ENCODE measurements at regions not wholly inside any gene's neighbourhood (a gene's known extent, or its start where the extent isn't known, plus 50 kb on each side); places are given as distances from the start of the nearest gene placed in this dataset.

DNA sequence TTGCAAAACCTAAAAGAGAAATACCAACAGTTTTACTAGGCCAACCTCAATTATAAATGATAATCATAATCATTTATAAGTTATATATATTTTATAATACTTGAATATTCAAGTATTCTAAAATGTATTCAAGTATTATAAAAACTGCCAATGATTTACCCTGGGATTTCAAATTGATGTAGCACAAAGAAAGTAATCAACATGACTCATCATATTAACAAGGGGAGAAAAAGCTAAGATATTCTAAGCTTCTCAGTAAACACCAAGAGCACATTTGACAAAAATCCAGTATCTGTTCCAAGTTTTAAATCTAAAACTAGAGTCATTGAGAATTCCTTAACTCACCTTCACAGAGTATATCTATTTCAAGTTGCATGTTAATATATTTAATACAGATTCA lies 56.1 kb downstream of the CAPZA3 start:
- no peaks in the 10 kb centered on the region for H3F3A ChIP-seq (ENCODE audit: low read depth)
- no peaks in the 10 kb centered on the region for H4K20me1 ChIP-seq (ENCODE audit: insufficient read depth, low read length, poor library complexity, severe bottlenecking)
- no peak overlapping the region for H2AFZ ChIP-seq (ENCODE audit: low read length)
- H3K9me2 ChIP-seq (replicated peaks; ENCODE audit: low read depth, low read length): no peaks in the 10 kb centered on the region; the same call in 1 of the 2 replicates
- H3K36me3 ChIP-seq (ENCODE audit: insufficient read depth, low read length): no peaks in the 10 kb centered on the region
- H3K9ac ChIP-seq (ENCODE audit: low read depth, low read length, poor library complexity, severe bottlenecking): no peak overlapping the region
- no peak for TF ChIP-seq EZH2phosphoT487 (IDR thresholded peaks at IDR 0.05; ENCODE audit: borderline replicate concordance)
- TF ChIP-seq, protein P1, sequence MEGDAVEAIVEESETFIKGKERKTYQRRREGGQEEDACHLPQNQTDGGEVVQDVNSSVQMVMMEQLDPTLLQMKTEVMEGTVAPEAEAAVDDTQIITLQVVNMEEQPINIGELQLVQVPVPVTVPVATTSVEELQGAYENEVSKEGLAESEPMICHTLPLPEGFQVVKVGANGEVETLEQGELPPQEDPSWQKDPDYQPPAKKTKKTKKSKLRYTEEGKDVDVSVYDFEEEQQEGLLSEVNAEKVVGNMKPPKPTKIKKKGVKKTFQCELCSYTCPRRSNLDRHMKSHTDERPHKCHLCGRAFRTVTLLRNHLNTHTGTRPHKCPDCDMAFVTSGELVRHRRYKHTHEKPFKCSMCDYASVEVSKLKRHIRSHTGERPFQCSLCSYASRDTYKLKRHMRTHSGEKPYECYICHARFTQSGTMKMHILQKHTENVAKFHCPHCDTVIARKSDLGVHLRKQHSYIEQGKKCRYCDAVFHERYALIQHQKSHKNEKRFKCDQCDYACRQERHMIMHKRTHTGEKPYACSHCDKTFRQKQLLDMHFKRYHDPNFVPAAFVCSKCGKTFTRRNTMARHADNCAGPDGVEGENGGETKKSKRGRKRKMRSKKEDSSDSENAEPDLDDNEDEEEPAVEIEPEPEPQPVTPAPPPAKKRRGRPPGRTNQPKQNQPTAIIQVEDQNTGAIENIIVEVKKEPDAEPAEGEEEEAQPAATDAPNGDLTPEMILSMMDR (conservative IDR thresholded peaks at IDR 0.05; ENCODE audit: low read length): no peak
- H3K4me2 ChIP-seq (ENCODE audit: low read depth, low read length, poor library complexity, severe bottlenecking): no peak overlapping the region
- no peaks in the 10 kb centered on the region for H3K27me3 ChIP-seq (ENCODE audit: insufficient read depth, low read length, poor library complexity, severe bottlenecking)
- no peaks in the 10 kb centered on the region for H3K79me2 ChIP-seq (ENCODE audit: insufficient read depth, low read length)
- no peak overlapping the region for H3K4me3 ChIP-seq (ENCODE audit: low read length, poor library complexity, severe bottlenecking)
- no peaks in the 10 kb centered on the region for H3K4me1 ChIP-seq (ENCODE audit: insufficient read depth, low read length, poor library complexity, severe bottlenecking)
- no peaks in the 10 kb centered on the region for H3K9me3 ChIP-seq (ENCODE audit: insufficient read depth, low read depth, low read length)

GRCh38 chr12:18797604-18798003 lies 59.7 kb downstream of the CAPZA3 start:
- no peaks in the 10 kb centered on the region for H3K9me3 ChIP-seq (ENCODE audit: insufficient read depth, low read depth, low read length)
- H3K27me3 ChIP-seq (ENCODE audit: insufficient read depth, low read length, poor library complexity, severe bottlenecking): no peaks in the 10 kb centered on the region
- TF ChIP-seq, protein P1 (conservative IDR thresholded peaks at IDR 0.05; ENCODE audit: low read length): no peak
- no peak for TF ChIP-seq EZH2phosphoT487 (IDR thresholded peaks at IDR 0.05; ENCODE audit: borderline replicate concordance)
- H3K79me2 ChIP-seq (ENCODE audit: insufficient read depth, low read length): no peaks in the 10 kb centered on the region
- H3K4me1 ChIP-seq (ENCODE audit: insufficient read depth, low read length, poor library complexity, severe bottlenecking): no peaks in the 10 kb centered on the region
- H3F3A ChIP-seq (ENCODE audit: low read depth): no peaks in the 10 kb centered on the region
- H3K9me2 ChIP-seq (replicated peaks; ENCODE audit: low read depth, low read length): no peaks in the 10 kb centered on the region; the same call in 1 of the 2 replicates
- no peaks in the 10 kb centered on the region for H4K20me1 ChIP-seq (ENCODE audit: insufficient read depth, low read length, poor library complexity, severe bottlenecking)
- no peak overlapping the region for H3K4me3 ChIP-seq (ENCODE audit: low read length, poor library complexity, severe bottlenecking)
- no peak overlapping the region for H3K4me2 ChIP-seq (ENCODE audit: low read depth, low read length, poor library complexity, severe bottlenecking)
- H2AFZ ChIP-seq (ENCODE audit: low read length): no peak overlapping the region
- no peak overlapping the region for H3K9ac ChIP-seq (ENCODE audit: low read depth, low read length, poor library complexity, severe bottlenecking)
- H3K36me3 ChIP-seq (ENCODE audit: insufficient read depth, low read length): no peaks in the 10 kb centered on the region

DNA sequence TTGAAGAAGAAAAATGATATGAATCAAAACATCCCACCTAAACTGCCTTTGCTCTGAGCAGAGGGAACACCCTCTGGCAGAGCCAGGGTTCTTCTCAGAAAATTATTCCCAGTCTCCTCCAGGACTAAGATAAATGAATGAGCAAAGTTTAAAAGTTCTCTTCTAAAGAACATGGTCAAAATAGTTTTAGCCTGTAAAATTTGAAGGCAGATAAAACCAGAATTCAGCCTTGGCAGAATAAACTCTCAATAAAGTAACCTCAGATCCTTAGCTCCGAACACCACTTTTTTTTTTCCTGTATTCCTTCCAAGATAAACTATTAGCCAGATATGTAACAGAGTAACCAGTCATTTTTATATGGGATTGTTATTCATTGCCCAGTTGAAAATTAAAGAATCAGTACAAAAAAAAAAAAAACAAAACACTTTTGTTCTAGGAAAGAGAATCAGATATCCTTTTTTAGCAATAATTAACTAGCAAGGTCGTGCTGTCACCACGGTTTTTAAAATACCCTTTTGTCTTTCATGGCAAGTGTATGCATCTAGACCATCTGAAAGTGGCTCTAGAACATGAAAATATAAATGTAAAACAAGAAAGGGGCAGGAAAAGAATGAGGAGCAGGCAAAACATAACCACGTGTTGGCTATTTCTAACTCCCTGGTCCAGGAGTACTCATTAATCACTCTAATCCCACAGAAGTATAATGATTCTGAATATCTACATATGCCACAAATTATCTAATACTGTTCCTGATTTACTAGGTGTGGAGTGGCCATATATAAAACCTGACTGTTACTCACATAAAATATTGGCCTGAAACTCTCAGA lies 60.8 kb downstream of the CAPZA3 start:
- Histone ChIP-seq H3K9me3 (ENCODE audit: insufficient read depth, low read depth, low read length) (no peaks in the 10 kb centered on the region), H3F3A (ENCODE audit: low read depth) (no peaks in the 10 kb centered on the region), H2AFZ (ENCODE audit: low read length) (no peak overlapping the region), H3K9me2 (replicated peaks; ENCODE audit: low read depth, low read length) (no peaks in the 10 kb centered on the region), H3K27me3 (ENCODE audit: insufficient read depth, low read length, poor library complexity, severe bottlenecking) (no peaks in the 10 kb centered on the region), H3K4me1 (ENCODE audit: insufficient read depth, low read length, poor library complexity, severe bottlenecking) (no peaks in the 10 kb centered on the region), H3K4me3 (ENCODE audit: low read length, poor library complexity, severe bottlenecking) (no peak overlapping the region), H3K9ac (ENCODE audit: low read depth, low read length, poor library complexity, severe bottlenecking) (no peak overlapping the region), H3K36me3 (ENCODE audit: insufficient read depth, low read length) (no peaks in the 10 kb centered on the region), H4K20me1 (ENCODE audit: insufficient read depth, low read length, poor library complexity, severe bottlenecking) (no peaks in the 10 kb centered on the region), H3K79me2 (ENCODE audit: insufficient read depth, low read length) (no peaks in the 10 kb centered on the region), H3K4me2 (ENCODE audit: low read depth, low read length, poor library complexity, severe bottlenecking) (no peak overlapping the region)
- TF ChIP-seq, protein P1 (conservative IDR thresholded peaks at IDR 0.05; ENCODE audit: low read length): no peak
- TF ChIP-seq EZH2phosphoT487 (IDR thresholded peaks at IDR 0.05; ENCODE audit: borderline replicate concordance): no peak

All from Loucy (cell line).